Smooth muscle cell (in vitro differentiated cells): ENCODE measurements at regions not wholly inside any gene's neighbourhood (a gene's known extent, or its start where the extent isn't known, plus 50 kb on each side); places are given as distances from the start of the nearest gene placed in this dataset.

ENCODE experiments used
- DNase-seq: peaks from one replicate; lab custom pipeline; 2025; ENCODE audit not compliant: unreplicated experiment; lab: John Stamatoyannopoulos, UW
- H2AFZ ChIP-seq: fragments of 200-600 bp; sonication (generic); 2 replicates; pipeline ENCODE4 v1.6.0; 2016; ENCODE audit warnings: antibody characterized with exemption, low read depth, mild to moderate bottlenecking
- H3F3A ChIP-seq: fragments of 200-600 bp; sonication (generic); 2 replicates; pipeline ENCODE4 v1.6.0; 2017; ENCODE audit warnings: antibody characterized with exemption, low read depth
- H3K27ac ChIP-seq: fragments of 200-600 bp; sonication (generic); 2 replicates; pipeline ENCODE4 v1.5.1; 2016; ENCODE audit warnings: low read depth, mild to moderate bottlenecking
- H3K27me3 ChIP-seq: fragments of 200-600 bp; sonication (generic); 2 replicates; pipeline ENCODE4 v1.6.1; 2016; ENCODE audit warnings: low read depth, mild to moderate bottlenecking
- H3K36me3 ChIP-seq: fragments of 200-600 bp; sonication (generic); 2 replicates; pipeline ENCODE4 v1.5.1; 2016; ENCODE audit warnings: low read depth
- H3K4me1 ChIP-seq: fragments of 200-600 bp; sonication (generic); 2 replicates; pipeline ENCODE4 v1.5.1; 2016; ENCODE audit warnings: low read depth
- H3K4me2 ChIP-seq: fragments of 200-600 bp; sonication (generic); 2 replicates; pipeline ENCODE4 v1.6.0; 2016; ENCODE audit warnings: mild to moderate bottlenecking
- H3K4me3 ChIP-seq: fragments of 200-600 bp; sonication (generic); 2 replicates; pipeline ENCODE4 v1.5.1; 2016; ENCODE audit warnings: mild to moderate bottlenecking
- H3K79me2 ChIP-seq: fragments of 200-600 bp; sonication (generic); 2 replicates; pipeline ENCODE4 v1.6.0; 2016; ENCODE audit warnings: low read depth, mild to moderate bottlenecking
- H3K9ac ChIP-seq: fragments of 200-600 bp; sonication (generic); 2 replicates; pipeline ENCODE4 v1.6.0; 2016; ENCODE audit warnings: low read depth
- H3K9me3 ChIP-seq: fragments of 200-600 bp; sonication (generic); replicated peaks from 2 replicates; pipeline ENCODE4 v1.5.1; 2016; ENCODE audit warnings: low read depth
- H4K20me1 ChIP-seq: fragments of 200-600 bp; sonication (generic); 2 replicates; pipeline ENCODE4 v1.6.0; 2016; ENCODE audit warnings: low read depth
- CTCF ChIP-seq: fragments of 200-600 bp; sonication (generic); IDR thresholded peaks from 2 replicates; pipeline ENCODE4 v1.5.1; 2017; ENCODE audit warnings: borderline replicate concordance, mild to moderate bottlenecking, antibody characterized with exemption; ENCODE audit not compliant: insufficient read depth, poor library complexity, severe bottlenecking
- WGBS: methylation state at CpG from one replicate; pipeline ENCODE4 v1.1.7; 2016; ENCODE audit warnings: low lambda C conversion rate; 5-methylcytosine and 5-hydroxymethylcytosine counted together

GRCh38 chr5:98275980-98276379 is 497.5 kb upstream of the RGMB start:
- Histone ChIP-seq H3K4me3 (no peak overlapping the region), H3K36me3 (no peaks in the 10 kb centered on the region), H3K4me2 (no peak overlapping the region), H3K4me1 (no peaks in the 10 kb centered on the region), H3K9me3 (no peaks in the 10 kb centered on the region), H3K9ac (no peak overlapping the region), H2AFZ (no peak overlapping the region), H3F3A (no peaks in the 10 kb centered on the region), H3K27me3 (no peaks in the 10 kb centered on the region), H4K20me1 (no peaks in the 10 kb centered on the region), H3K27ac (no peak overlapping the region), H3K79me2 (no peaks in the 10 kb centered on the region)
- 73% methylated on average over 1 of the region's 1 CpG for WGBS
- DNase-seq = no peak
- no peak for TF ChIP-seq CTCF

- no peaks in the 10 kb centered on the region for H3K4me1 ChIP-seq
- no peaks in the 10 kb centered on the region for H3K27me3 ChIP-seq
- TF ChIP-seq CTCF = no peak
- H3K27ac ChIP-seq = no peak overlapping the region
- no peaks in the 10 kb centered on the region for H4K20me1 ChIP-seq
- no peaks in the 10 kb centered on the region for H3K9me3 ChIP-seq
- H2AFZ ChIP-seq = no peak overlapping the region
- H3K79me2 ChIP-seq = no peaks in the 10 kb centered on the region
- H3K4me3 ChIP-seq = no peak overlapping the region
- H3K4me2 ChIP-seq = no peak overlapping the region
- H3K36me3 ChIP-seq = no peaks in the 10 kb centered on the region
- no peaks in the 10 kb centered on the region for H3F3A ChIP-seq
- no peak for DNase-seq
- 94% methylated on average over 1 of the region's 1 CpG for WGBS
- H3K9ac ChIP-seq = no peak overlapping the region
These were observed 490.9 kb upstream of the RGMB start for GRCh38 chr5:98282521-98282920.

GRCh38 chr5:98292496-98292895 is 481.0 kb upstream of the RGMB start:
- Histone ChIP-seq H4K20me1 (no peaks in the 10 kb centered on the region), H3F3A (no peaks in the 10 kb centered on the region), H3K9ac (no peak overlapping the region), H3K27ac (no peak overlapping the region), H3K27me3 (no peaks in the 10 kb centered on the region), H2AFZ (no peak overlapping the region), H3K36me3 (no peaks in the 10 kb centered on the region), H3K9me3 (no peaks in the 10 kb centered on the region), H3K4me1 (no peaks in the 10 kb centered on the region), H3K4me3 (no peak overlapping the region), H3K4me2 (no peak overlapping the region), H3K79me2 (no peaks in the 10 kb centered on the region)
- no peak for DNase-seq
- TF ChIP-seq CTCF = no peak
- 85% methylated on average over 3 of the region's 3 CpGs for WGBS

- no peaks in the 10 kb centered on the region for H3K36me3 ChIP-seq
- no peaks in the 10 kb centered on the region for H3K9me3 ChIP-seq
- 67% methylated on average over 3 of the region's 3 CpGs for WGBS
- H3K27ac ChIP-seq = peak overlapping the region; percentile 45
- H3K4me3 ChIP-seq = no peak overlapping the region
- peak overlapping the region; percentile 57 for H2AFZ ChIP-seq
- no peaks in the 10 kb centered on the region for H3K27me3 ChIP-seq
- no peaks in the 10 kb centered on the region for H3K79me2 ChIP-seq
- no peak overlapping the region for H3K4me2 ChIP-seq
- no peaks in the 10 kb centered on the region for H3K4me1 ChIP-seq
- no peak overlapping the region for H3K9ac ChIP-seq
- DNase-seq = no peak
- no peaks in the 10 kb centered on the region for H3F3A ChIP-seq
- H4K20me1 ChIP-seq = no peaks in the 10 kb centered on the region
- no peak for TF ChIP-seq CTCF
These were observed 477.0 kb upstream of the RGMB start for GRCh38 chr5:98296426-98296825.
